ENCODE measurements at regions not wholly inside any gene's neighbourhood (a gene's known extent, or its start where the extent isn't known, plus 50 kb on each side); places are given as distances from the start of the nearest gene placed in this dataset.
"Not testable (repeated sequence)": the region's sequence is repeated elsewhere in the genome, so short reads cannot be mapped to it uniquely, and the experiment has no call there.

GRCh38 chr14:44385296-44385695, 121.8 kb downstream of the FSCB start:
- not testable (repeated sequence) for H2BK15ac ChIP-seq (ENCODE audit: low read depth, poor library complexity, severe bottlenecking); H4K8ac ChIP-seq (ENCODE audit: low read length); H3K18ac ChIP-seq (ENCODE audit: low read depth in 1 of 2, low read length in 2 of 2); H4K91ac ChIP-seq (ENCODE audit: low read length); H3K23ac ChIP-seq (ENCODE audit: low read length in 2 of 2); H3K14ac ChIP-seq (ENCODE audit: low read length in 2 of 2); H2AK5ac ChIP-seq (ENCODE audit: low read length, severe bottlenecking); H2BK12ac ChIP-seq (ENCODE audit: low read length in 2 of 2); H2BK5ac ChIP-seq (ENCODE audit: low read depth, low read length, poor library complexity, severe bottlenecking); H2AFZ ChIP-seq (ENCODE audit: low read depth, low read length); H3K4me2 ChIP-seq (ENCODE audit: low read length, poor library complexity, severe bottlenecking); H3K27me3 ChIP-seq (ENCODE audit: control insufficient read depth in 1 of 2, insufficient read depth in 1 of 2, low read length in 2 of 2); H3K79me1 ChIP-seq (replicated peaks; ENCODE audit: low read length, poor library complexity, severe bottlenecking); H3K4me1 ChIP-seq (ENCODE audit: control insufficient read depth, insufficient read depth, low read depth, low read length); H3K4me3 ChIP-seq (ENCODE audit: insufficient read depth in 1 of 2, low read depth in 1 of 2, low read length in 2 of 2); H3K9ac ChIP-seq (ENCODE audit: low read length); H3K27ac ChIP-seq (ENCODE audit: low read length, poor library complexity, severe bottlenecking); H3K36me3 ChIP-seq (ENCODE audit: control insufficient read depth in 1 of 2, insufficient read depth in 2 of 2, low read depth in 1 of 2, low read length in 2 of 2); H2BK120ac ChIP-seq (ENCODE audit: low read depth, low read length); DNase-seq; H3K9me3 ChIP-seq (ENCODE audit: control insufficient read depth, low read length); H3K4ac ChIP-seq (ENCODE audit: low read depth in 1 of 2, low read length in 2 of 2)
- WGBS: 97% methylated on average over 6 of the region's 6 CpGs

GRCh38 chr14:44384601-44385293, 122.3 kb downstream of the FSCB start:
- H3K4ac ChIP-seq (ENCODE audit: low read depth in 1 of 2, low read length in 2 of 2); H3K27ac ChIP-seq (ENCODE audit: low read length, poor library complexity, severe bottlenecking); H3K14ac ChIP-seq (ENCODE audit: low read length in 2 of 2); DNase-seq; H2BK5ac ChIP-seq (ENCODE audit: low read depth, low read length, poor library complexity, severe bottlenecking); H3K36me3 ChIP-seq (ENCODE audit: control insufficient read depth in 1 of 2, insufficient read depth in 2 of 2, low read depth in 1 of 2, low read length in 2 of 2); H3K4me2 ChIP-seq (ENCODE audit: low read length, poor library complexity, severe bottlenecking); H3K4me1 ChIP-seq (ENCODE audit: control insufficient read depth, insufficient read depth, low read depth, low read length); H3K18ac ChIP-seq (ENCODE audit: low read depth in 1 of 2, low read length in 2 of 2); H3K4me3 ChIP-seq (ENCODE audit: insufficient read depth in 1 of 2, low read depth in 1 of 2, low read length in 2 of 2); H3K9me3 ChIP-seq (ENCODE audit: control insufficient read depth, low read length); H3K79me1 ChIP-seq (replicated peaks; ENCODE audit: low read length, poor library complexity, severe bottlenecking); H3K23ac ChIP-seq (ENCODE audit: low read length in 2 of 2); H2AFZ ChIP-seq (ENCODE audit: low read depth, low read length); H4K91ac ChIP-seq (ENCODE audit: low read length); H3K27me3 ChIP-seq (ENCODE audit: control insufficient read depth in 1 of 2, insufficient read depth in 1 of 2, low read length in 2 of 2); H2AK5ac ChIP-seq (ENCODE audit: low read length, severe bottlenecking); H3K9ac ChIP-seq (ENCODE audit: low read length); H2BK12ac ChIP-seq (ENCODE audit: low read length in 2 of 2); H4K8ac ChIP-seq (ENCODE audit: low read length); H2BK15ac ChIP-seq (ENCODE audit: low read depth, poor library complexity, severe bottlenecking); H2BK120ac ChIP-seq (ENCODE audit: low read depth, low read length): not testable (repeated sequence)
- WGBS: 97% methylated on average over 35 of the region's 38 CpGs

- Histone ChIP-seq H4K91ac (ENCODE audit: low read length) (no peak overlapping the region), H3K14ac (ENCODE audit: low read length in 2 of 2) (no peak overlapping the region), H2AFZ (ENCODE audit: low read depth, low read length) (no peak overlapping the region), H3K36me3 (ENCODE audit: control insufficient read depth in 1 of 2, insufficient read depth in 2 of 2, low read depth in 1 of 2, low read length in 2 of 2) (no peaks in the 10 kb centered on the region), H3K18ac (ENCODE audit: low read depth in 1 of 2, low read length in 2 of 2) (no peak overlapping the region), H3K9ac (ENCODE audit: low read length) (no peak overlapping the region), H2BK5ac (ENCODE audit: low read depth, low read length, poor library complexity, severe bottlenecking) (no peak overlapping the region), H2BK120ac (ENCODE audit: low read depth, low read length) (no peak overlapping the region), H3K9me3 (ENCODE audit: control insufficient read depth, low read length) (no peaks in the 10 kb centered on the region), H3K4me1 (ENCODE audit: control insufficient read depth, insufficient read depth, low read depth, low read length) (peaks cover 2% of the 10 kb centered on the region), H3K27me3 (ENCODE audit: control insufficient read depth in 1 of 2, insufficient read depth in 1 of 2, low read length in 2 of 2) (no peaks in the 10 kb centered on the region), H3K4me2 (ENCODE audit: low read length, poor library complexity, severe bottlenecking) (no peak overlapping the region), H3K4me3 (ENCODE audit: insufficient read depth in 1 of 2, low read depth in 1 of 2, low read length in 2 of 2) (no peak overlapping the region), H4K8ac (ENCODE audit: low read length) (no peak overlapping the region), H2AK5ac (ENCODE audit: low read length, severe bottlenecking) (no peak overlapping the region), H2BK12ac (ENCODE audit: low read length in 2 of 2) (no peak overlapping the region), H3K23ac (ENCODE audit: low read length in 2 of 2) (no peak overlapping the region), H2BK15ac (ENCODE audit: low read depth, poor library complexity, severe bottlenecking) (no peak overlapping the region), H3K27ac (ENCODE audit: low read length, poor library complexity, severe bottlenecking) (no peak overlapping the region), H3K79me1 (replicated peaks; ENCODE audit: low read length, poor library complexity, severe bottlenecking) (no peaks in the 10 kb centered on the region), H3K4ac (ENCODE audit: low read depth in 1 of 2, low read length in 2 of 2) (no peak overlapping the region)
- 94% methylated on average over 5 of the region's 5 CpGs for WGBS
- DNase-seq: no peak
Observed at GRCh38 chr14:44384093-44384492, 123.0 kb downstream of the FSCB start.

- no peak overlapping the region for H4K91ac ChIP-seq (ENCODE audit: low read length)
- no peak overlapping the region for H3K4ac ChIP-seq (ENCODE audit: low read depth in 1 of 2, low read length in 2 of 2)
- no peak overlapping the region for H3K27ac ChIP-seq (ENCODE audit: low read length, poor library complexity, severe bottlenecking)
- H3K4me3 ChIP-seq (ENCODE audit: insufficient read depth in 1 of 2, low read depth in 1 of 2, low read length in 2 of 2): no peak overlapping the region
- no peaks in the 10 kb centered on the region for H3K36me3 ChIP-seq (ENCODE audit: control insufficient read depth in 1 of 2, insufficient read depth in 2 of 2, low read depth in 1 of 2, low read length in 2 of 2)
- no peak overlapping the region for H2BK15ac ChIP-seq (ENCODE audit: low read depth, poor library complexity, severe bottlenecking)
- H3K4me2 ChIP-seq (ENCODE audit: low read length, poor library complexity, severe bottlenecking): no peak overlapping the region
- DNase-seq: no peak
- no peak overlapping the region for H3K23ac ChIP-seq (ENCODE audit: low read length in 2 of 2)
- H3K79me1 ChIP-seq (replicated peaks; ENCODE audit: low read length, poor library complexity, severe bottlenecking): no peaks in the 10 kb centered on the region
- no peak overlapping the region for H2BK12ac ChIP-seq (ENCODE audit: low read length in 2 of 2)
- H2AFZ ChIP-seq (ENCODE audit: low read depth, low read length): no peak overlapping the region
- H3K27me3 ChIP-seq (ENCODE audit: control insufficient read depth in 1 of 2, insufficient read depth in 1 of 2, low read length in 2 of 2): no peaks in the 10 kb centered on the region
- no peak overlapping the region for H3K14ac ChIP-seq (ENCODE audit: low read length in 2 of 2)
- H3K18ac ChIP-seq (ENCODE audit: low read depth in 1 of 2, low read length in 2 of 2): no peak overlapping the region
- H2BK120ac ChIP-seq (ENCODE audit: low read depth, low read length): no peak overlapping the region
- no peaks in the 10 kb centered on the region for H3K9me3 ChIP-seq (ENCODE audit: control insufficient read depth, low read length)
- H4K8ac ChIP-seq (ENCODE audit: low read length): no peak overlapping the region
- H3K4me1 ChIP-seq (ENCODE audit: control insufficient read depth, insufficient read depth, low read depth, low read length): peaks cover 2% of the 10 kb centered on the region
- H2AK5ac ChIP-seq (ENCODE audit: low read length, severe bottlenecking): no peak overlapping the region
- no peak overlapping the region for H3K9ac ChIP-seq (ENCODE audit: low read length)
- no peak overlapping the region for H2BK5ac ChIP-seq (ENCODE audit: low read depth, low read length, poor library complexity, severe bottlenecking)
Observed at GRCh38 chr14:44383636-44384035, 123.4 kb downstream of the FSCB start.

Measured in mesenchymal stem cell (in vitro differentiated cells and primary cell).